Activated naive CD4-positive, alpha-beta T cell treated with anti-CD3 and anti-CD28 coated beads, Interleukin-2, amount 50 U/mL, for 16 hours (primary cell): ENCODE measurements at regions not wholly inside any gene's neighbourhood (a gene's known extent, or its start where the extent isn't known, plus 50 kb on each side); places are given as distances from the start of the nearest gene placed in this dataset.

Source experiments
- DNase-seq: peaks from one replicate; pipeline ENCODE4 v3.0.0-alpha.2; 2020

- DNase-seq, result no peak
Measured at GRCh38 chr10:21076381-21076780, 179.3 kb upstream of the NEBL start.

- DNase-seq, result no peak
Measured at GRCh38 chr10:21075880-21076279, 178.8 kb upstream of the NEBL start.

- DNase-seq, result no peak
Measured at GRCh38 chr10:21071001-21071673, 174.0 kb upstream of the NEBL start.

- DNase-seq, result no peak
Measured at GRCh38 chr10:21069929-21070700, 173.0 kb upstream of the NEBL start.

GRCh38 chr10:21069278-21069677, 172.2 kb upstream of the NEBL start:
- DNase-seq, result no peak

- no peak for DNase-seq
Measured at GRCh38 chr10:21068026-21068656, 171.0 kb upstream of the NEBL start.

- no peak for DNase-seq
Measured at GRCh38 chr10:21065621-21066248, 168.6 kb upstream of the NEBL start.

- no peak for DNase-seq
Measured at GRCh38 chr10:21061982-21062381, 164.9 kb upstream of the NEBL start.

- DNase-seq, result no peak
Measured at GRCh38 chr10:21061184-21061583, 164.1 kb upstream of the NEBL start.

- no peak for DNase-seq
Measured at GRCh38 chr10:21060626-21061025, 163.5 kb upstream of the NEBL start.

- no peak for DNase-seq
Measured at GRCh38 chr10:21057989-21058388, 160.9 kb upstream of the NEBL start.

GRCh38 chr10:21057436-21057835, 160.3 kb upstream of the NEBL start:
- DNase-seq, result no peak

GRCh38 chr10:21056461-21056860, 159.3 kb upstream of the NEBL start:
- DNase-seq, result no peak

GRCh38 chr10:21055339-21056135, 158.4 kb upstream of the NEBL start:
- no peak for DNase-seq

- DNase-seq, result no peak
Measured at GRCh38 chr10:21053953-21054690, 157.0 kb upstream of the NEBL start.

GRCh38 chr10:21052709-21053104, 155.6 kb upstream of the NEBL start:
- no peak for DNase-seq

- DNase-seq, result no peak
Measured at GRCh38 chr10:21052072-21052708, 155.1 kb upstream of the NEBL start.

GRCh38 chr10:21049482-21049881, 152.4 kb upstream of the NEBL start:
- DNase-seq, result no peak

- no peak for DNase-seq
Measured at GRCh38 chr10:21048068-21048467, 151.0 kb upstream of the NEBL start.

GRCh38 chr10:21047511-21047910, 150.4 kb upstream of the NEBL start:
- DNase-seq, result no peak

GRCh38 chr10:21047096-21047495, 150.0 kb upstream of the NEBL start:
- DNase-seq, result no peak

GRCh38 chr10:21043044-21043443, 145.9 kb upstream of the NEBL start:
- no peak for DNase-seq
